HG03095 (cell line): ENCODE measurements at regions not wholly inside any gene's neighbourhood (a gene's known extent, or its start where the extent isn't known, plus 50 kb on each side); places are given as distances from the start of the nearest gene placed in this dataset.
"Not testable (repeated sequence)": the region's sequence is repeated elsewhere in the genome, so short reads cannot be mapped to it uniquely, and the experiment has no call there.

Experiments
- ATAC-seq: cut with Tn5 transposase; IDR thresholded peaks from one replicate; pipeline ENCODE4 v1.9.1; 2021; ENCODE audit warnings: moderate library complexity; ENCODE audit not compliant: unreplicated experiment

DNA sequence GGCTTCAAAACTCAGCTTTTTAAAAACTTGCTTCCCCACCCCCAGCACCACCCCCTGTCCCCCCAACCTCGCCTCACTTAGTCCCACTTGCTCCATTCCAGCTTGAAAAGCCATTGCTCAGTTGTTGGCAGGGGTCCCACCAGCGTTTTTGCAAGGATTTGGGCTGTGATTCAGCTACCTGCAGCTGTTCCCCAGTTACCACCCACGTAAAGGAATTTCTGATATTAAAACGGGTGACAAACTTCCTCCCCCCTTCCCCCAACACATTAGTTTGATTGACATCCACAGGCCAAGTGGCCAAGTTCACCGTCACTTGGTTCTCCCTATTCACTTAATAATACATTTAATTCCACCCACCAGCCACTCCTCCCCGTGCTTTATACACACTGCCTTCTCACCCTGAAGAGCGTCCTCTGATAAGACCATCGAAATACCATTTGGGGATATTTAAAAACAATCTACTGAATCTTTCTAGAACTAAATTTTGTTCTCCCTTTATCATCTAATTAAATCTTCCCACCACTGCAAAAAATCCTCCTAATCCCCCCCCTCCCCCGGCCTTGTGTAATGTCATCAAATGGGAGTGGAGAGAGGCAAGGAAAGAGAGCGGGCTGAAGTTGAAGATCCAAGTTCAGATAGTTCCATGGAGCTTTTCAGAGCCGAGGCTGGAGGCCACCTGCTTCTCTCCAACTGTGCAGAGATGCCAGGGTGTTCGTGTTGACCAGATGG is 55.1 kb downstream of the SOX9 start:
- no peak for ATAC-seq

DNA sequence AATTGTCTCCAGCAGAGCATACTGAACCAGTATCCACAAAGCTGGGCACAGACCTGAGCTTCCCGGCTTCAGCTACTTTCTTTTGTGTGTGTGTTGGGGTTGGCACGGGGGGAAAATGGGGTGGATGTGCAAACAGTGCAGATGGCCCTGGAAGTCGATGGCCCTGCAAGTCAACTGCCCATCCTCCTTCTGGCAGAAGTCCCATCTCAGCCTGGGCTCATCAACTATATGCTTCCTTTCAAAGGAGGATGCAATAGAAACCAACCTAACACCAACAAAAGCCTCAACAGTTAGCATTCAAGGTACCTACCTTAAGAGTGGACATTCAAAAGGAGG is 55.7 kb downstream of the SOX9 start:
- no peak for ATAC-seq

DNA sequence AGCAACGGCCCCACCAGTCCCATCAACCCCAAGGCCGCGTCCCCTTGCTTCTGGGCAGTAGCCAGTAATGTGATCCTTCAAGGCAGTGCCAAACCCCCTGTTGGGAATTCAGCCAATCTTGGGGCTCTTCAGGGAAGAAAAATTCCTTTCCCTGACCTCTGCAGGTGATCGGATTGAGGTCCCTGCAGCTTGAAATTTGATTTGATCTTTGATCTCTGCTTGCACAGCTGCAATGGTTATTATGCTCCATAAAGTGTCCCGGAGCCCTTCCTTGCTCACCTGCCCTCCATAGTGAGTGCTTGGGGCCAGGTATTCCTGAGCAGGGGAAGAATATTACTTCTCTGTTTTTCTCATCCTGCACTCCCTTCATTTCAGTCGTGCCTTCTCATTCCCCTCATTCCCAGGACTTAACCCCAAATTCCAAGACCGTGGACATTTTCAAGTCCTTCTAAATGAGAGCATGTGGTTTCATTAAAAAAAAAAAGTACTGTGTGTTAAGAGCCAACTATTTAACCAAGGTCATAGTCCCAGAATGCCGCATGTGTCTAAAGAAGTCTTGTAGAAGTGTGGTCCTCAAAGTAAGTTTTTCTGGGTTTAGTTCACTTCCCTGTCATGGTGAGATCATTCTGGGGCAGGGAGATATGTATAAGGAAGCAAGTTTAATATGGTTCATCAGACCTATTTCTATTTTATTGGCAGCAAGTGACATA is 56.3 kb downstream of the SOX9 start:
- no peak for ATAC-seq

DNA sequence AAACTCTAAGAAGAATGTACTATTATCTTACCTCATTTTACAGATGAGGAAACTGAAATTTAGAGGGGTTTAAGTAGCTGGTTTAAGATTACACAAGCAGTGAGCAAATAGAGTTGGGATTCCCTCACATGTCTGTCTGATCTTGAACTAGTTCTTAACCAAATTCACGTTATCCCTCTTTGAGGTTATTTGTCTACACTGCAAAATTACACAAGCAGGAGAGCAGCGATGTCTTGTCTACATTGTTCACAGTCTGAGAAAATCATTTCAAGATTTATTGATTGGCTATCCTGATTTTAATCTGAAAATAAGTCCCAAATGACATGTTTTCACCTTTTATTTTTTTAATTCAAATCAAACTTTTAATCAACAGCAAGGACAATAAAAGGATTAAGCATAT is 56.9 kb downstream of the SOX9 start:
- no peak for ATAC-seq

DNA sequence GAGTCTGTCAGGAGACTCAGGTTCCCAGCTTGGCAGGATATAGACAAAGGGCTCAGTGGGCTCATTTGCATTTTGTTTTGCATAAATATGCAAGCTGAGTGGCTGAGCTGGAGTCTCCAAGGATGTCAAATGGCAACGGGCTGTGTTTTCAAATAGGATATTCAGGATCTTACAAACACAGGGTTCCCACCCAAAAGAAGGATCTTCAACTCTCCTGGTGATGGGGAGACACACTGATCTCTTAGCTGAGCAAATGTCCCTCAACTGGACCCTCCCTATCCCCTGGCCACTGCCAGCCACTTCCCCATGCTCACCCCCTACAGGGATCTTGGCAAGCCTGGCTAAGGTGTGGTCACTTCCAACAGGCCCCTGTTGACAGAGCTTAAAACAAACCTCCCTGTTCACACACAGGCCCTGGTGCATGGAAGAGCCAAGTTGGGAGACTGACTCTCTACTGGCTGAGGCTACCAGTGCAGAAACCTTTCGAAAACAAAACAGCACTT is 61.6 kb downstream of the SOX9 start:
- no peak for ATAC-seq

DNA sequence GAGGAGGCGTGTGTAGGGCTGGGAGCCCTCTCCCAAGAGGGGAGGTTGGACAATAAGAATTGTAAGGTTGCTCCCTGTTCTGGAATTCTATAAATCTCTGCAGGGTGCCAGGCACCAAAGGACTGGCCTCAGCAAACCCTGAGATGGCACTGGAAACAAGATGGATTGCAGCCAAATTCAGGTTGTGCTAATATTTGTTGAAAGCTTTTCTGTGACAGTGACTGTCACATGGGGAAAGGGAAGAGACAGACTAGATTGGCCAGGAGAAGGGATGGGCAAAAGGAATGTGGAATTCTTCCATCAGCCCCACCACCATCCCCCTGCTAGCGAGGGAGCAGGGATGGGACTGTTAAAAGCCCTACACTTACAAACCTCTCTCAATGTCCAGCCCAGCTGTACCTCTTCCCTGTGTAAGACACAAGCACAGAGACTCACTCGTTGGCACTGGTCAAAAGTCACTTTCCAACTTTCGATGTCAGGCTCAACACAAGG is 62.4 kb downstream of the SOX9 start:
- ATAC-seq = no peak

DNA sequence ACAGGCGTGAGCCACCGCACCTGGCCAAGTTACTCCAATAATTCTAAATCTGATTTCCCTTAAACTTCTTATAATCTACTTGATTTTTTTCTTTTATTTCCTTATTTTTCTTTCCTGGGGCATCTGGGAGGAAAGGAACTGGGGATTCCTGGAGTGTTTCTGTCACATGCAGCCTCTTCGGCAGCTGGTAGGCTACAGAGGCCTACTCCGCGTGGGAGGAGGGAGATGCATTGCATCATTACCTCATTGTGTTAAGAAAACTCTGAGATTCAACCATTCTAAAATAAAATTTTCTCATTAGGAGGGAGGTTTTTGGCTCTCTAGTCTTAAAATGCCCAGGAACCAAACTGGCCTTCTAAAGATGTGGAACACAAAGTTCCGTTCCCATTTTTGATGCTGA is 64.0 kb downstream of the SOX9 start:
- ATAC-seq = no peak

DNA sequence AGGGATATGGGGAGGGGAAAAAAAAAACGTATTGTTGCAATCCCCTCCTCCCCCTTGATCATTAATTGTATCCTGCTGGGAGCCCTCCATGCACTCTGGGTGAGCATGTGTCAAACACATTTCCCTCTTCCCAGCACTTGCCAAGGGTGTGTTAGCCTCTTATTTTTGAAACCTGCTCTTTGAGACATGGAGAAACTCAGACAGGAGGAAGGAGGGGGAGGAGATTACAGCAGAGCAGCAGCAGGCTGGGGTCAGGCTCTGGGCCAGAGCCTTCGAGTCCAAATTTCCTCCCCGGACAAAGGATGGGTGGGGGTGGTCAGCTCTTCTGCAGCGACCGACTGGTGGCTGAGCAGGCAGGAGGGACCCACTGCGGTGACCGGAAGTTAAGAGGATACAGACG is 64.7 kb downstream of the SOX9 start:
- no peak for ATAC-seq

DNA sequence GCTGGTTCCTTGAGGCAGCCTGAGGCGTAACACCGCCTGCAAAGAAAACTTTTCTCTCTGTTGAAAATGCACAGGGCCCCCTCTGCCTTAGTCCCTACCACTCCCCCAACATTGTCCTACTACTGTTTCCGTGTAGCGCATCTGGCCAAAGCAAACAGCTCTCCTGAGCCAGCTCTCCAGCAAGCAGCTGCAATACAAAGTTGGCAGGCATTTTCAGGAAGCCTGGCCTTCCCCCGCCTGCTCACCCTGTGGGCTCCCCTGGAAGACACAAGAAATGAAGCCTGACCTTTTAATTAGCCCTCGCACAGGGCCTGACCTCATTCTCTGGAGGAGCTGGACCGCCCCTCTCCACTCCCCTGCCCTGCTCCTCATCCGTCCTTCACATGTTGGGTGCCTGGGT is 66.7 kb downstream of the SOX9 start:
- ATAC-seq = no peak

DNA sequence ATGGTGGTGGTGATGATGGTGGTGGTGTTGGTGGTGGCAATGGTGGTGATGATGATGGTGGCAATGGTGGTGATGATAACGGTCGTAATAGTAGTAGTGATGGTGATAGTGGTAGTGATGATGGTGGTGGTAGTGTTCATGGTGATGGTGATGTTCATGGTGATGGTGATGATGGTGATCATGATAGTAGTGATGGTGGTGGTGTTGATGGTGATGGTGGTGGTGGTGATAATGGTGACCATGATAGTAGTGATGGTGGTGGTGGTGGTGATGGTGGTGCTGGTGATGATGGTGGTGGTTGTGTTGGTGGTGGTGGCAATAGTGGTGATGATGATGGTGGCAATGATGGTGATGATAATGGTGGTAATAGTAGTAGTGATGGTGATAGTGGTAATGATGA is 68.0 kb downstream of the SOX9 start:
- no peak for ATAC-seq

DNA sequence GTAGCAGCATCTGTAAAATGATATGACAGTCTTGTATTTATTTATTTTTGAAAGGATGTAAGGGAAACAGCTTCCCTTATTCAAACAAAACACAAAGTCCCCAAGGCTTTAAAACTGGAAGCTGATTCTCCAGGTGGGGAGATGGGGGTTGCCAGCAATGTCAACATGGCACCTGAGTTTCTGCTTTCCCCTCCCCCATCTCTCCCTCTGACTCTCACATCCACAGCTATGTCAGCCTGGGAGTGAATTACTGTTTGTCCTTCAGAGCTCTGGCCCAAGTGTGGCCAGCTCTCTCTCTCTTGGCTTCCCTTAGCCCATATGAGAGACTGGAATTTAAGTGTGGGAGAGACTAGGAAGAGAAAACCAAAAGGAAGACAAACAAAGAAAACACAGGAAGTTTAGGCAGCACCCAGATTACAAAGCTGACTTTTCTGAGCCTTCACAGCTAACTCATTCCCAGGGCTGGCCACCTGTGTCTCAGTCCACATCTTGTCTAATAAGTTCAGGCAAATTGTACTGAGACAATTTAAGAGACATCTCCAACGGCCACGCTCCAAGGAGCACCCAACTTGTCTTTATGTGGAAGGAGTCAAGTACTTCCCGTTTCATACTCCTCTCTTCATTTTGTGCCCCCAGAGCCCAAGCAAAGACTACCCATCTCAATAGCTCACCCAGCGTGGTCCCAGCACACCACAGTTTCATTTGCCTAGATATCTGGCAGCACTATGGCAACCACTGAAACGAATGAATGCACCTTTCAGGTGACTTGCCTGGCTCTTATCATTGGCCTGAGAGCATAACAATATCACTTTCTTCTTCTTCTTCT is 69.2 kb downstream of the SOX9 start:
- no peak for ATAC-seq

DNA sequence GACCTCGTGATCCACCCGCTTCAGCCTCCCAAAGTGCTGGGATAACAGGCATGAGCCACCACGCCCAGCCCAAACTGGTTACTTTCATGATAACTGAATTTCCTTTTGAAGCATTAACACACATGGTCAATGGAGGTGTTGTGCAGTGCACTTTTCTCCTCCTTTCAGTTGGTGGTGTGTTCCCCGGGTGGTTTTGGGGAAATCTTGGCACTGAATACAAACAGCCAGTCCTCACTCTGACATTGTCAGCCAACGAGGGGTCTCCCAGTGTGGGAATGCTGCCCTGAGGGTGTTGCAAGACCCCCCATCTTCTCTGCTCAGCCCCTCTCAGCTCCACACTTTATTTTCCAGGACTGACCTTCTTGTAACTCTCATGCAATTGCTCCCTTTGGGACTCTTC is 70.5 kb downstream of the SOX9 start:
- no peak for ATAC-seq

DNA sequence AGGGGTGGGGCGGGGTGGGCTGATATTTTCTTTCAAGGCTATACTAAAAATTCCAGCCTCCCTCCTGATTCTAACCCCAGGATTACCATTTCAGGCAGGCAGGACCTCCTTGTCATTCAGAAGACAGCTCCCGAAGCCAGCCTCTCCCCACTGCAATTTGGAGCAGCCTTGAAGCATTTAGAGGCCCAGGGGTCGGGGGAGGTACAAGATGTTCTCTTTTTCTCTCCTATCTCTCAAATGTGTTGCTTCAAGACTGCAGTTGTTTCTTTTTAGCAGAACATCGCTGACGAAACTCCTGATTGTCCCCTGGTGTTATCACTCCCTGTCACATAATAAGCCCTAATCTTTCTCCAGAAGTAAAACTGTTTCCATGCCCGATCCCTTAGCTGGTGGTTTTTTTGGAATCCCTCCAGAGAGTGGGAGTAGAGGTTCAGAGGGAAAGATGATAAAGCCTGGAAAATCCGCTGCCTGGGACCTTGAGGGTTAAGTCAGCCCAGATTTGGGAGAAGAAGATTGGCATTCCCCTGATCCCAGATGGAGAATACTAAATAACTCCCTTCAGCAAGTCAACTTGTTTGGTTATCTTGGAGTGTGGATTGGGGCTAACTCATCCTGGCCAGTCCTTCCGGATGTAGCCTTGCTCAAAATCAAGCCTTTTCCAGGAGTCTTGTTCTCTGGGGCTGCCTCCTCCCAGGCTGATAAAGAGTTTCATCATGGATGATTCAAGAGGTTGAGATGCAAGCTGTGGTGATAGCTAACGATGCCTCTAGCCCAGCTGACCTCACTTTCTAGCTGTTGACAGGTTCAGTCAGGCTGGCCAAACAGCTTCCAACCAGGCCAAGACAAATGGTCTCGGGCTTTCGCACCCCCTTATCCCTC is 71.3 kb downstream of the SOX9 start:
- ATAC-seq = no peak

DNA sequence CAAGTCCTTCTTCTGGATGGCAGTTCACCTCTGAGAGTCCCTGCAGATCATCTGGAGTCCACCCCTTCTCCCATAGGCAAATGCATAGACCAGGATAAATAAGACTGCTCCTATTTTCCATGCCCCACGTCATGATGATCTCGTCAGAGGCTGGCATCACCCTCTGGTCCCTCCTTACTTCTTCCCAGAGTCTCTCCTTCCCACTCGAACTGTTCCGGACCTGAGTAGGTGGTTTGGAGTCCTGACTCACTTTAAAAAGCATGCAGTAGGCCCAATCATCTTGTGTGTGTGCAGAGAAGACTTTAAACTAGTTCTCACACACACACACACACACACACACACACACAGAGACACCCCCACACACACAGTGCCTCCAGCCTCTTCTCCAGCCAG is 72.0 kb downstream of the SOX9 start:
- no peak for ATAC-seq

DNA sequence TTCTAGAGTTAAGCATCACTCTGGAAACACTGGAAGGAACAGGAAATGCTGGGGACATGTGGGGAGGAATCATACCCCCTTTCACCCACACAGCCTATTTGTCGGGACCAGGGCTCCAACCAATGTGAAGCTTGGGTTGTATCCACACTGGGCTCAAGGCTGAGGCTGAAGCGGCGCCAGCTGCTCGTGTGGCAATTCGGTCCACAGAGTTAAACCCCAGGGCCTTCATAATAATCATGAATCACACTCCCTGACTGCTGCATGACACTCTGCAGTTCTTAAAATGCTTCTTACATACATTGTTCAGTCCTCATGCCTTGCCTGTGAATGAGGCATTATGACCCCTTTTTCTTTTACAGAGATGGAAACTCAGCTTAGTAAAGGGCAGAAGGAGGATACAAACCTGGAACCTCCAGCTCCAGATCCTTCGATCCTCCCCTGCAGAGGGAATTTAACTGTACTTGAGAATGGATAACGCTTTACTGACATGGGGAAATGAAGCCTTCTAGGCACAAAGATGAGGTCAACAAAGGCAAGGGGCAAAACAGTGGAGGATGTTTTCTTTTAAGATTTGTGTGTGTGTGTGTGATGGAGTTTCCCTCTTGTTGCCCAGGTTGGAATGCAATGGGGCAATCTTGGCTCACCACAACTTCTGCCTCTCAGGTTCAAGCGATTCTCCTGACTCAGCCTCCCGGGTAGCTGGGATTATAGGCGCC is 72.7 kb downstream of the SOX9 start:
- ATAC-seq = no peak

DNA sequence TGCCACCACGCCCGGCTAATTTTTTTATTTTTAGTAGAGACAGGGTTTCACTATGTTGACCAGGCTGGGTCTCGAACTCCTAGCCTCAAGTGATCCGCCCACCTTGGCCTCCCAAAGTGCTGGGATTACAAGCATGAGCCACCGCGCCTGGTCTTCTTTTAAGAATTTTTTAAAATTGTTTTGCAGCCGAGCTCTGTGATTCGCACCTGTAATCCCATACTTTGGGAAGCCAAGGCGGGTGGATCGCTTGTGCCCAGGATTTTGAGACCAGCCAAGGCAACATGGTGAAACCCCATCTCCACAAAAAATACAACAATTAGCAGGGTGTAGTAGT is 73.3 kb downstream of the SOX9 start:
- ATAC-seq = not testable (repeated sequence)

DNA sequence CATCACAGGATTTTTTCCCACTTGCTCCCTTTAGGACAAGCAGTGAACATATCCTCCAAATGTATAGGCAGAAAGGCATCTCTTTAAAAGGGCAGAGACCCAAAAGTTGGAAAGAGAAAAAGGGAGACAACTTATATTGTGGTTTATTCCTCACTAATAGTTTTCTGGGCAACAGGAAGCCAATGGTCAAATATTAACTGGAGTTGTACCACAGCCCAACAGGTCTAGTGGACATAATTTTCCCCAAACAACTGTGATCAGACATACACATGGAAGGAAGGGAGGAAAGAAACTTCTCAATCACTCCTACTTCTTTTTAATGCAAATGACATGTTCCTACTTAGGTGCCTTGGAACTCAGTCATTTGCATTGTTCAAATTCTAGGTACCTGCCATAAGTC is 78.4 kb downstream of the SOX9 start:
- ATAC-seq = no peak

DNA sequence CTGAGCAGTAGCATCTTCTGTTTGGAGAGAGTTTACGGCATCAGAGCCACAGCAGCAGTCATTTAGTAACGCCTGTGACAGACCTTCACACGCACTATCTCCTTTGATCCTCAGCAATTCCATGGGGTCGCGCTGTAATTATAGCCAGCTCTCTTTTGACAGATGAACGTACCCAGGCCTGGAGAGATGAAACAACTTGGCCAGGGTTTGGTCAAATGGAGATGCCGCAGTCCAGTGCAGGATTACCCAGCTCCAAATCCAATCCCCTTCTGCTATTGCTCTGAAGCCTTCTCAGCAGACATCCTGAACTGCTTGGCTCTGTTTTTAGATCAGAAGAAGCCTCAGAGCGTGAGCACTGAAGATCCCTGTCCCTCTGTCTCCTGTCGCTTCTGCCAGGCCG is 83.9 kb downstream of the SOX9 start:
- no peak for ATAC-seq

DNA sequence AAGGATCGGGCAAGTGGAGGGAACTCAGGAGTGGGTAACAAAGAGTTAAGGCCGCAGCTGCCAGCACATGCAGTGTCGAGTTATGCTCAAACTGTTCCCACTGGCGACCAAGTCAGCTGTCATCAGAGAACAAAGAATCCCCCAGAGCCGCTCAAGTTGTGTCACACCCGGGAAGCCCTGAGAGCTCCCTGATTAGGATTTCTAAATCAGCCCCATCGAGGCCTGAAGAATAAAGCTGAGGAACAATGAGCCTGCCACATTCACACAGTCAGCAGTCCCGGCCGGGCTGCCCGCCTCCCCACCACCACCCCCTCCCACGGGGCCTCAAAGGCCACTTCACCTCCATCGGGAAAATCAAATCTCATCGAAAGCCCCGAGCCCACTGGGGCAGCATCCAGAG is 84.5 kb downstream of the SOX9 start:
- ATAC-seq = no peak

DNA sequence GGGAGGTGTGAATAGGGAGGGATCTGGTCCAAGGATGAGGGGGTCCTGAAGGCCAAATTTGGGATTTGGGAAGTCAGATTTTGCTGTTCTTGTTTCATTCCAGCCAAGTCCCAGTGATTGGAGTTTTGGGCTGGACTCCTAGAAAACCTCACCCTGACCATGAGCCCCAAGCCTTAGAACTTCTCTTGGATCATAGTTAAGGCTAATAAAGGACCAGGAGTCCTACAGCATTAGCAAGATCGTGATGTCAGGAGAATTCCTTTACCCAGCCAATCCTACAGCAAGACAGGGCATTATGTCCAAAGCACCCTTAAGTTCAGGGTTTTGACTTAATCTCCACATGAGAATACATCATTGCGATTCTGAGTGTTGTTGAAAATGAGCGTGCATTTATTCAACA is 85.0 kb downstream of the SOX9 start:
- ATAC-seq = no peak
